ENCODE measurements at regions not wholly inside any gene's neighbourhood (a gene's known extent, or its start where the extent isn't known, plus 50 kb on each side); places are given as distances from the start of the nearest gene placed in this dataset.

- no peak for TF ChIP-seq NFIC (IDR thresholded peaks at IDR 0.05)
- TF ChIP-seq, protein P1, sequence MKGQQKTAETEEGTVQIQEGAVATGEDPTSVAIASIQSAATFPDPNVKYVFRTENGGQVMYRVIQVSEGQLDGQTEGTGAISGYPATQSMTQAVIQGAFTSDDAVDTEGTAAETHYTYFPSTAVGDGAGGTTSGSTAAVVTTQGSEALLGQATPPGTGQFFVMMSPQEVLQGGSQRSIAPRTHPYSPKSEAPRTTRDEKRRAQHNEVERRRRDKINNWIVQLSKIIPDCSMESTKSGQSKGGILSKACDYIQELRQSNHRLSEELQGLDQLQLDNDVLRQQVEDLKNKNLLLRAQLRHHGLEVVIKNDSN (IDR thresholded peaks at IDR 0.05), result 0 out of 2 replicates have a peak, but pooled peaks have one; percentile 22
Measured at GRCh38 chr6:82711971-82712370, 348.4 kb downstream of the TPBG start.

- TF ChIP-seq NFIC (IDR thresholded peaks at IDR 0.05) (no peak), TAF1 (IDR thresholded peaks at IDR 0.05; ENCODE audit: low read depth) (no peak), CREB1 (IDR thresholded peaks at IDR 0.05; ENCODE audit: low read depth) (no peak), RAD21 (IDR thresholded peaks at IDR 0.05; ENCODE audit: low read depth) (no peak), MAX (IDR thresholded peaks at IDR 0.05) (no peak), TEAD4 (IDR thresholded peaks at IDR 0.05) (no peak), FOXM1 (IDR thresholded peaks at IDR 0.05; ENCODE audit: borderline replicate concordance, low read depth) (no peak), TCF12 (IDR thresholded peaks at IDR 0.05; ENCODE audit: low read depth) (no peak), ZBTB7A (IDR thresholded peaks at IDR 0.05; ENCODE audit: low read depth) (no peak), CEBPB (IDR thresholded peaks at IDR 0.05) (no peak), EP300 (IDR thresholded peaks at IDR 0.05; ENCODE audit: borderline replicate concordance) (no peak), EGR1 (IDR thresholded peaks at IDR 0.05) (no peak), YY1 (IDR thresholded peaks at IDR 0.05; ENCODE audit: low read depth) (no peak)
- TF ChIP-seq, protein P1 (IDR thresholded peaks at IDR 0.05), result no peak
- TF ChIP-seq, protein P2, sequence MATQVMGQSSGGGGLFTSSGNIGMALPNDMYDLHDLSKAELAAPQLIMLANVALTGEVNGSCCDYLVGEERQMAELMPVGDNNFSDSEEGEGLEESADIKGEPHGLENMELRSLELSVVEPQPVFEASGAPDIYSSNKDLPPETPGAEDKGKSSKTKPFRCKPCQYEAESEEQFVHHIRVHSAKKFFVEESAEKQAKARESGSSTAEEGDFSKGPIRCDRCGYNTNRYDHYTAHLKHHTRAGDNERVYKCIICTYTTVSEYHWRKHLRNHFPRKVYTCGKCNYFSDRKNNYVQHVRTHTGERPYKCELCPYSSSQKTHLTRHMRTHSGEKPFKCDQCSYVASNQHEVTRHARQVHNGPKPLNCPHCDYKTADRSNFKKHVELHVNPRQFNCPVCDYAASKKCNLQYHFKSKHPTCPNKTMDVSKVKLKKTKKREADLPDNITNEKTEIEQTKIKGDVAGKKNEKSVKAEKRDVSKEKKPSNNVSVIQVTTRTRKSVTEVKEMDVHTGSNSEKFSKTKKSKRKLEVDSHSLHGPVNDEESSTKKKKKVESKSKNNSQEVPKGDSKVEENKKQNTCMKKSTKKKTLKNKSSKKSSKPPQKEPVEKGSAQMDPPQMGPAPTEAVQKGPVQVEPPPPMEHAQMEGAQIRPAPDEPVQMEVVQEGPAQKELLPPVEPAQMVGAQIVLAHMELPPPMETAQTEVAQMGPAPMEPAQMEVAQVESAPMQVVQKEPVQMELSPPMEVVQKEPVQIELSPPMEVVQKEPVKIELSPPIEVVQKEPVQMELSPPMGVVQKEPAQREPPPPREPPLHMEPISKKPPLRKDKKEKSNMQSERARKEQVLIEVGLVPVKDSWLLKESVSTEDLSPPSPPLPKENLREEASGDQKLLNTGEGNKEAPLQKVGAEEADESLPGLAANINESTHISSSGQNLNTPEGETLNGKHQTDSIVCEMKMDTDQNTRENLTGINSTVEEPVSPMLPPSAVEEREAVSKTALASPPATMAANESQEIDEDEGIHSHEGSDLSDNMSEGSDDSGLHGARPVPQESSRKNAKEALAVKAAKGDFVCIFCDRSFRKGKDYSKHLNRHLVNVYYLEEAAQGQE (IDR thresholded peaks at IDR 0.05; ENCODE audit: low read depth), result no peak
Measured at GRCh38 chr6:82712389-82712788, 348.8 kb downstream of the TPBG start.

DNA sequence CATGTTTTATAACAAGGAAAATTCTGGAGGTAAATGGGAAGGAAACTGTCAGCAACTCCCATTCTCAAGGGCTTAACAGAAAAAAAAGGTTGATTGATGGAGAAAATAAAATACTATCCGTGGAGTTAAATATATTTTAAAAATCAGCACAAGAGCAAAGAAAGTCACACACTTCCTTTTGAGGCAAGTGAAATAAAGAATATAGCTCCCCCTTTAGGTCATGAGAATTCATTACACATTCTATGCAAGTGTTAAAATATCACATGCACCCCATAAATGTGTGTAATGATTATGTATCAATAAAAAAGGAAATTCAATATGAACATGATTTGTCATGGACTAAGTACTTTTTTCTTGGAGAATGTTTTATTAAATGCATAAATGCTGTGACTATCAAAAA is 349.2 kb downstream of the TPBG start:
- TF ChIP-seq RAD21 (IDR thresholded peaks at IDR 0.05; ENCODE audit: low read depth), result peak; percentile 37
- TF ChIP-seq EP300 (IDR thresholded peaks at IDR 0.05; ENCODE audit: borderline replicate concordance), result no peak

DNA sequence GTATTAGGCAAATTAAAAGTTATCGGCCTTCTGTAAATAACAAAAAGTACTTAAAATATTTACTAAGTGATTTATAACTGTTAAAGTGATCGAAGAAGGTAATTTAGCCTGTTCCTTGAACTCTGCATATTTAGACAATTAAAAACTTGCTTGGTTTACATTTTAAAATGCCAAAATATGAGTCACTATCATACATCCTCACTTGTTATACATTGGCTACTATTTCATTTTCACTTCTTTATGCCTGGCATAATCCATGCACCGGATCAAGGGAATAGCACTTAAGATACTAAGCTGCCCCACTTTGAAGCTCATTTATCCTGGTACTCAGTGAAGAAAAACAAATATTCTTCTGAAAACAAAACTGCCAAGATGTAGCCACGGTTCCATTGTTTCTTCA is 344.6 kb downstream of the UBE3D start:
- TF ChIP-seq TAF1 (IDR thresholded peaks at IDR 0.05; ENCODE audit: low read depth) (no peak), TEAD4 (IDR thresholded peaks at IDR 0.05) (no peak), CREB1 (IDR thresholded peaks at IDR 0.05; ENCODE audit: low read depth) (no peak), ZBTB7A (IDR thresholded peaks at IDR 0.05; ENCODE audit: low read depth) (no peak), CEBPB (IDR thresholded peaks at IDR 0.05) (no peak), FOXM1 (IDR thresholded peaks at IDR 0.05; ENCODE audit: borderline replicate concordance, low read depth) (no peak), YY1 (IDR thresholded peaks at IDR 0.05; ENCODE audit: low read depth) (no peak), EGR1 (IDR thresholded peaks at IDR 0.05) (no peak), NFIC (IDR thresholded peaks at IDR 0.05) (no peak)
- TF ChIP-seq, protein P1 (IDR thresholded peaks at IDR 0.05), result no peak

DNA sequence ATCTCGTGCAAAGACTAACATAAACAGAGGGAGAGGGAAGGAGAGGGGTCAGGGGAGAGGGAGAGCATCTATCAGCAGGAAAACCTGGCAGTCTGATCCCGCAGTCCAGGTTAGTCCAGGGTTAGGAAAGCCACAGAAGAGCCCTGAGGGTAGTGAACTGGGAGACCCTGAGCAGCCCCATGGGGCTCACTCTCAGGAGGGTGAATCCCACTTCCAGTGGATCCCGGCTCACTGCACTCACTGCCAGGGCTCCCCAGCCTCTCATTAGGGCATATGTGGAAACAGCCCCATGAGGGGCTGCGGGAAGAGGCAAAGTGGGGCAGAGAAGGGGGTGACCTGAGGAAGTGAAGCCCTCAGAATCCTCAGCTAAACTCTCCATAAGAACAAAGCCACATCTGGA is 329.9 kb downstream of the UBE3D start:
- no peak for TF ChIP-seq MAX (IDR thresholded peaks at IDR 0.05)
- TF ChIP-seq YY1 (IDR thresholded peaks at IDR 0.05; ENCODE audit: low read depth), result no peak

DNA sequence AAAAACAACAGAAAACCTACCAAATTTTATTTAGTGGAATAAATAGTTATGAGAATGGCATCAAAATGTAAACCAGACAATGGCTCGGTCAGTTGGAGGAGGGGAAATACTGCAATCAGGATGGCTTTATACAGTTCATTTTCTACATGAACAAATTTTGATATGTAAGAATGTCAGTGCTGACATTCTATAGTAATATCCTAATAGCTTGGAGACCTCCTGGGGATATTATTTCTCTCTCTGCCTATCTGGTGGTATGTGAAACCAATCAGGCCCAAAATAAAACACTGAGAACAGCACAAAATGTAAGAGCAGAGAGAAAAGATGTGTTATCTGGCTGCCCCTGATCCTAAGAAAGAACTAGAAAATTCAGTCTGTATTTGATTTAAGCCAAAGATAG is 327.7 kb downstream of the UBE3D start:
- TF ChIP-seq CEBPB (IDR thresholded peaks at IDR 0.05) (no peak), MAX (IDR thresholded peaks at IDR 0.05) (no peak), NFIC (IDR thresholded peaks at IDR 0.05) (no peak), FOXM1 (IDR thresholded peaks at IDR 0.05; ENCODE audit: borderline replicate concordance, low read depth) (no peak), ZBTB7A (IDR thresholded peaks at IDR 0.05; ENCODE audit: low read depth) (no peak), RAD21 (IDR thresholded peaks at IDR 0.05; ENCODE audit: low read depth) (no peak), TEAD4 (IDR thresholded peaks at IDR 0.05) (no peak), EP300 (IDR thresholded peaks at IDR 0.05; ENCODE audit: borderline replicate concordance) (no peak), EGR1 (IDR thresholded peaks at IDR 0.05) (no peak), CREB1 (IDR thresholded peaks at IDR 0.05; ENCODE audit: low read depth) (no peak), TAF1 (IDR thresholded peaks at IDR 0.05; ENCODE audit: low read depth) (no peak)
- TF ChIP-seq, protein P2 (IDR thresholded peaks at IDR 0.05; ENCODE audit: low read depth), result no peak
